ENCODE measurements at regions not wholly inside any gene's neighbourhood (a gene's known extent, or its start where the extent isn't known, plus 50 kb on each side); places are given as distances from the start of the nearest gene placed in this dataset.

DNA sequence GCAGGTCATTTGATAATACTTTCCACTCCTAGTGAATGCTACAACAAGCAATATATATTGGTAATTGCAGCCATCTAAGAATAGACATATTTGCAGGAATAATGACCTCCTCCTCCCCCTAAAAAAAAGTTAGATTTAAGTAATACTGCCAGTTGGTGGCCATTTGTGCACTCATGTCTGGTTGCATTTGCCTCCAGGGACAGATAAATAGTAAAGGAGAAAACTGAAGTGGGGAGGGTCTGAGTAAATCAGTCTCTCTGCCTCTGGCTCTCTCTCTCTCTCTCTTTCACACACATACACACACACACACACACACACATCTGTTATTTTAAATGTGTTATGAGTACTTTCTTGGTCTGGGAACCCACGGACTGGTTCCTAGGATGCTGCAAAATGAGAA, 125.5 kb upstream of the UQCRFS1 start:
- Mint-ChIP-seq H3K4me1 (no peaks in the 10 kb centered on the region), H3K9me3 (peaks cover 48% of the 10 kb centered on the region), H3K4me3 (no peak overlapping the region), H3K27ac (no peak overlapping the region), H3K36me3 (peaks cover 20% of the 10 kb centered on the region), H3K27me3 (ENCODE audit: low read depth) (peaks cover 3% of the 10 kb centered on the region)
- CTCF ChIA-PET, result no interaction called here
- POLR2A ChIA-PET, result no interaction called here
- ATAC-seq (no peak), DNase-seq (ENCODE audit: low spot score) (no peak)
- no peak for TF ChIP-seq NR1H2 (CRISPR knock-in tag; IDR thresholded peaks at IDR 0.05)
- no peak for TF ChIP-seq FOXJ3 (CRISPR knock-in tag; IDR thresholded peaks at IDR 0.05; ENCODE audit: borderline replicate concordance)
- no peak for TF ChIP-seq ZNF138 (CRISPR knock-in tag; conservative IDR thresholded peaks at IDR 0.05)
- TF ChIP-seq, protein P1, sequence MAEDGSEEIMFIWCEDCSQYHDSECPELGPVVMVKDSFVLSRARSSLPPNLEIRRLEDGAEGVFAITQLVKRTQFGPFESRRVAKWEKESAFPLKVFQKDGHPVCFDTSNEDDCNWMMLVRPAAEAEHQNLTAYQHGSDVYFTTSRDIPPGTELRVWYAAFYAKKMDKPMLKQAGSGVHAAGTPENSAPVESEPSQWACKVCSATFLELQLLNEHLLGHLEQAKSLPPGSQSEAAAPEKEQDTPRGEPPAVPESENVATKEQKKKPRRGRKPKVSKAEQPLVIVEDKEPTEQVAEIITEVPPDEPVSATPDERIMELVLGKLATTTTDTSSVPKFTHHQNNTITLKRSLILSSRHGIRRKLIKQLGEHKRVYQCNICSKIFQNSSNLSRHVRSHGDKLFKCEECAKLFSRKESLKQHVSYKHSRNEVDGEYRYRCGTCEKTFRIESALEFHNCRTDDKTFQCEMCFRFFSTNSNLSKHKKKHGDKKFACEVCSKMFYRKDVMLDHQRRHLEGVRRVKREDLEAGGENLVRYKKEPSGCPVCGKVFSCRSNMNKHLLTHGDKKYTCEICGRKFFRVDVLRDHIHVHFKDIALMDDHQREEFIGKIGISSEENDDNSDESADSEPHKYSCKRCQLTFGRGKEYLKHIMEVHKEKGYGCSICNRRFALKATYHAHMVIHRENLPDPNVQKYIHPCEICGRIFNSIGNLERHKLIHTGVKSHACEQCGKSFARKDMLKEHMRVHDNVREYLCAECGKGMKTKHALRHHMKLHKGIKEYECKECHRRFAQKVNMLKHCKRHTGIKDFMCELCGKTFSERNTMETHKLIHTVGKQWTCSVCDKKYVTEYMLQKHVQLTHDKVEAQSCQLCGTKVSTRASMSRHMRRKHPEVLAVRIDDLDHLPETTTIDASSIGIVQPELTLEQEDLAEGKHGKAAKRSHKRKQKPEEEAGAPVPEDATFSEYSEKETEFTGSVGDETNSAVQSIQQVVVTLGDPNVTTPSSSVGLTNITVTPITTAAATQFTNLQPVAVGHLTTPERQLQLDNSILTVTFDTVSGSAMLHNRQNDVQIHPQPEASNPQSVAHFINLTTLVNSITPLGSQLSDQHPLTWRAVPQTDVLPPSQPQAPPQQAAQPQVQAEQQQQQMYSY (CRISPR knock-in tag; IDR thresholded peaks at IDR 0.05), result no peak
- TF ChIP-seq MXD4 (CRISPR knock-in tag; IDR thresholded peaks at IDR 0.05; ENCODE audit: borderline replicate concordance), result no peak
- TF ChIP-seq, protein P2, sequence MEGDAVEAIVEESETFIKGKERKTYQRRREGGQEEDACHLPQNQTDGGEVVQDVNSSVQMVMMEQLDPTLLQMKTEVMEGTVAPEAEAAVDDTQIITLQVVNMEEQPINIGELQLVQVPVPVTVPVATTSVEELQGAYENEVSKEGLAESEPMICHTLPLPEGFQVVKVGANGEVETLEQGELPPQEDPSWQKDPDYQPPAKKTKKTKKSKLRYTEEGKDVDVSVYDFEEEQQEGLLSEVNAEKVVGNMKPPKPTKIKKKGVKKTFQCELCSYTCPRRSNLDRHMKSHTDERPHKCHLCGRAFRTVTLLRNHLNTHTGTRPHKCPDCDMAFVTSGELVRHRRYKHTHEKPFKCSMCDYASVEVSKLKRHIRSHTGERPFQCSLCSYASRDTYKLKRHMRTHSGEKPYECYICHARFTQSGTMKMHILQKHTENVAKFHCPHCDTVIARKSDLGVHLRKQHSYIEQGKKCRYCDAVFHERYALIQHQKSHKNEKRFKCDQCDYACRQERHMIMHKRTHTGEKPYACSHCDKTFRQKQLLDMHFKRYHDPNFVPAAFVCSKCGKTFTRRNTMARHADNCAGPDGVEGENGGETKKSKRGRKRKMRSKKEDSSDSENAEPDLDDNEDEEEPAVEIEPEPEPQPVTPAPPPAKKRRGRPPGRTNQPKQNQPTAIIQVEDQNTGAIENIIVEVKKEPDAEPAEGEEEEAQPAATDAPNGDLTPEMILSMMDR (IDR thresholded peaks at IDR 0.05), result no peak
- TF ChIP-seq SMAD3 (CRISPR knock-in tag; IDR thresholded peaks at IDR 0.05; ENCODE audit: borderline replicate concordance), result no peak
- TF ChIP-seq CREM (CRISPR knock-in tag; IDR thresholded peaks at IDR 0.05), result no peak
- TF ChIP-seq, protein P3, sequence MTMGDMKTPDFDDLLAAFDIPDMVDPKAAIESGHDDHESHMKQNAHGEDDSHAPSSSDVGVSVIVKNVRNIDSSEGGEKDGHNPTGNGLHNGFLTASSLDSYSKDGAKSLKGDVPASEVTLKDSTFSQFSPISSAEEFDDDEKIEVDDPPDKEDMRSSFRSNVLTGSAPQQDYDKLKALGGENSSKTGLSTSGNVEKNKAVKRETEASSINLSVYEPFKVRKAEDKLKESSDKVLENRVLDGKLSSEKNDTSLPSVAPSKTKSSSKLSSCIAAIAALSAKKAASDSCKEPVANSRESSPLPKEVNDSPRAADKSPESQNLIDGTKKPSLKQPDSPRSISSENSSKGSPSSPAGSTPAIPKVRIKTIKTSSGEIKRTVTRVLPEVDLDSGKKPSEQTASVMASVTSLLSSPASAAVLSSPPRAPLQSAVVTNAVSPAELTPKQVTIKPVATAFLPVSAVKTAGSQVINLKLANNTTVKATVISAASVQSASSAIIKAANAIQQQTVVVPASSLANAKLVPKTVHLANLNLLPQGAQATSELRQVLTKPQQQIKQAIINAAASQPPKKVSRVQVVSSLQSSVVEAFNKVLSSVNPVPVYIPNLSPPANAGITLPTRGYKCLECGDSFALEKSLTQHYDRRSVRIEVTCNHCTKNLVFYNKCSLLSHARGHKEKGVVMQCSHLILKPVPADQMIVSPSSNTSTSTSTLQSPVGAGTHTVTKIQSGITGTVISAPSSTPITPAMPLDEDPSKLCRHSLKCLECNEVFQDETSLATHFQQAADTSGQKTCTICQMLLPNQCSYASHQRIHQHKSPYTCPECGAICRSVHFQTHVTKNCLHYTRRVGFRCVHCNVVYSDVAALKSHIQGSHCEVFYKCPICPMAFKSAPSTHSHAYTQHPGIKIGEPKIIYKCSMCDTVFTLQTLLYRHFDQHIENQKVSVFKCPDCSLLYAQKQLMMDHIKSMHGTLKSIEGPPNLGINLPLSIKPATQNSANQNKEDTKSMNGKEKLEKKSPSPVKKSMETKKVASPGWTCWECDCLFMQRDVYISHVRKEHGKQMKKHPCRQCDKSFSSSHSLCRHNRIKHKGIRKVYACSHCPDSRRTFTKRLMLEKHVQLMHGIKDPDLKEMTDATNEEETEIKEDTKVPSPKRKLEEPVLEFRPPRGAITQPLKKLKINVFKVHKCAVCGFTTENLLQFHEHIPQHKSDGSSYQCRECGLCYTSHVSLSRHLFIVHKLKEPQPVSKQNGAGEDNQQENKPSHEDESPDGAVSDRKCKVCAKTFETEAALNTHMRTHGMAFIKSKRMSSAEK (CRISPR knock-in tag; IDR thresholded peaks at IDR 0.05; ENCODE audit: borderline replicate concordance), result no peak
- TF ChIP-seq GABPB1 (CRISPR knock-in tag; IDR thresholded peaks at IDR 0.05), result no peak
- no peak for TF ChIP-seq JUN (CRISPR knock-in tag; IDR thresholded peaks at IDR 0.05)
- TF ChIP-seq ZBTB21 (CRISPR knock-in tag; IDR thresholded peaks at IDR 0.05; ENCODE audit: borderline replicate concordance), result no peak
- TF ChIP-seq, protein P4, sequence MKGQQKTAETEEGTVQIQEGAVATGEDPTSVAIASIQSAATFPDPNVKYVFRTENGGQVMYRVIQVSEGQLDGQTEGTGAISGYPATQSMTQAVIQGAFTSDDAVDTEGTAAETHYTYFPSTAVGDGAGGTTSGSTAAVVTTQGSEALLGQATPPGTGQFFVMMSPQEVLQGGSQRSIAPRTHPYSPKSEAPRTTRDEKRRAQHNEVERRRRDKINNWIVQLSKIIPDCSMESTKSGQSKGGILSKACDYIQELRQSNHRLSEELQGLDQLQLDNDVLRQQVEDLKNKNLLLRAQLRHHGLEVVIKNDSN (CRISPR knock-in tag; IDR thresholded peaks at IDR 0.05), result no peak
- TF ChIP-seq, protein P5, sequence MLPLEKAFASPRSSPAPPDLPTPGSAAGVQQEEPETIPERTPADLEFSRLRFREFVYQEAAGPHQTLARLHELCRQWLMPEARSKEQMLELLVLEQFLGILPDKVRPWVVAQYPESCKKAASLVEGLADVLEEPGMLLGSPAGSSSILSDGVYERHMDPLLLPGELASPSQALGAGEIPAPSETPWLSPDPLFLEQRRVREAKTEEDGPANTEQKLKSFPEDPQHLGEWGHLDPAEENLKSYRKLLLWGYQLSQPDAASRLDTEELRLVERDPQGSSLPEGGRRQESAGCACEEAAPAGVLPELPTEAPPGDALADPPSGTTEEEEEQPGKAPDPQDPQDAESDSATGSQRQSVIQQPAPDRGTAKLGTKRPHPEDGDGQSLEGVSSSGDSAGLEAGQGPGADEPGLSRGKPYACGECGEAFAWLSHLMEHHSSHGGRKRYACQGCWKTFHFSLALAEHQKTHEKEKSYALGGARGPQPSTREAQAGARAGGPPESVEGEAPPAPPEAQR (CRISPR knock-in tag; IDR thresholded peaks at IDR 0.05), result no peak
- TF ChIP-seq, protein P6, sequence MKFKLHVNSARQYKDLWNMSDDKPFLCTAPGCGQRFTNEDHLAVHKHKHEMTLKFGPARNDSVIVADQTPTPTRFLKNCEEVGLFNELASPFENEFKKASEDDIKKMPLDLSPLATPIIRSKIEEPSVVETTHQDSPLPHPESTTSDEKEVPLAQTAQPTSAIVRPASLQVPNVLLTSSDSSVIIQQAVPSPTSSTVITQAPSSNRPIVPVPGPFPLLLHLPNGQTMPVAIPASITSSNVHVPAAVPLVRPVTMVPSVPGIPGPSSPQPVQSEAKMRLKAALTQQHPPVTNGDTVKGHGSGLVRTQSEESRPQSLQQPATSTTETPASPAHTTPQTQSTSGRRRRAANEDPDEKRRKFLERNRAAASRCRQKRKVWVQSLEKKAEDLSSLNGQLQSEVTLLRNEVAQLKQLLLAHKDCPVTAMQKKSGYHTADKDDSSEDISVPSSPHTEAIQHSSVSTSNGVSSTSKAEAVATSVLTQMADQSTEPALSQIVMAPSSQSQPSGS (CRISPR knock-in tag; IDR thresholded peaks at IDR 0.05; ENCODE audit: borderline replicate concordance, low read depth), result no peak

Data from WTC11 (cell line).